A204.1 (cell line): ENCODE measurements at regions not wholly inside any gene's neighbourhood (a gene's known extent, or its start where the extent isn't known, plus 50 kb on each side); places are given as distances from the start of the nearest gene placed in this dataset.
"Not testable (repeated sequence)": the region's sequence is repeated elsewhere in the genome, so short reads cannot be mapped to it uniquely, and the experiment has no call there.

Source experiments
- FAIRE-seq: peaks from 2 replicates; lab custom pipeline; 2012; peaks lifted over from hg19 to GRCh38; lab: Jason Lieb, UNC

DNA sequence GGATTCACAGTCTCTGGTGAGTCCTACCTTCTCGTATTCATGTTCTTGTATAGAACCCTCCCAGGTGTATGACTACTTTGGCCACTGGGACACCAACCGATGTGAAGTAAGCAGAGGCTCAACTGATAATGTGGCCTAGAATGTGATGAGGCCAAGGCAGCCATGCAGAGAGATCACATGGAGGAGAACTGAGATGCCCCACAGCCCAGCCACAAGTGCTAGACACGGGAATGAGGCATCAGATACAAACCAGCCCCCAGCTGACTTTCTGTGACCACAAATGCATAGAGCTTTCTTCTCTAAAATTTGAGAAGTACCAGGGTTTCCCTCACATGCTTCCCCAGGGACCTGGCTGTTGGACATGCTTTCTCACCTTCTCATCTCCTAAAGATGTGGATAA lies 375.7 kb downstream of the CCSER2 start:
- FAIRE-seq = no peak

- no peak for FAIRE-seq
These were observed 378.0 kb downstream of the CCSER2 start for GRCh38 chr10:84706431-84706830.

- no peak for FAIRE-seq
These were observed 378.5 kb downstream of the CCSER2 start for GRCh38 chr10:84706875-84707274.

- FAIRE-seq = no peak
These were observed 387.5 kb downstream of the CCSER2 start for GRCh38 chr10:84715911-84716310.

DNA sequence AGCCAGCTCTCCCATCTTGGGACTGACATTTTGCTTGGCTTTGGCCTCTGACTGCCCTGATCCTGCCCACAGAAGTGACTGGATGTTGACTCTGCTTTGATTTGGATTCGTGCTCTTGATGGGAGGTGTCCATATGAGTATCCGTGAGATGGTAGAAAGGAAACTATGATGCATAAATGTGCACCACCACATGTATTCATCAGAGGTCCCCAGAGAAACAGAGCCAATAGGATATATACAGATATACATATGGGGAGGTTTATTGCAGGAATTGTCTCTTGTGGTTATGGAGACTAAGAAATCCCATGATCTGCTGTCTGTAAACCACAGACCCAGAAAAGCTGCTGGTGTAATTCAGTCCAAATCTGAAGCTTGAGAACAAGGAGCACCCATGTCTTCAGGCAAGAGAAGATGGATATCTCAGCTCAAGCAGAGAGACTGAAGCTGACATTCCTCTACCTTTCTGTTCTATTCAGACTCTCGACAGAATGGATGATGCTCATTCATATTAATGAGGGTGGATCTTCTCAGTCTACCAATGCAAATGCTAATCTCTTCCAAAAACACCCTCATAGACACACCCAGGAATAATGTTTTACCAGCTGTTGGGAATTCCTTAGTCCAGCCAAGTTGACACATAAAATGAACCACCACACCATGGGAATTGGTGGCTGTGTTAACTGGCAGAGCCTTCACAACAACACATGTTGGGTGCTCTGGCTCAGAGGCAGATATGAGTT lies 390.7 kb downstream of the CCSER2 start:
- FAIRE-seq = no peak

GRCh38 chr10:84719687-84720086 lies 391.3 kb downstream of the CCSER2 start:
- no peak for FAIRE-seq

DNA sequence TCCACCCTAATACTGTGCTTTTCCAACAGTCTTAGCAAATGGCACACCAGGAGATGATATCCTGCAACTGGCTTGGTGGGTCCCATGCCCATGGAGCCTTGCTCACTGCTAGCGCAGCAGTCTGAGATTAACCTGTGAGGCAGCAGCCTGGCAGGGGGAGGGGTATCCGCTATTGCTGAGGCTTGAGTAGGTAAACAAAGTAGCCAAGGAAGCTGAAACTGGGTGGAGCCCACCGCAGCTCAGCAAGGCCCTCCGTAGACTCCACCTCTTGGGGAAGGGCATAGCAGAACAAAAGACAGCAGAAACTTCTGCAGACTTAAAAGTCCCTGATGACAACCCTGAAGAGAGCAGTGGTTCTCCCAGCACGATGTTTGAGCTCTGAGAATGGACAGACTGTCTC lies 399.0 kb downstream of the CCSER2 start:
- FAIRE-seq = no peak

DNA sequence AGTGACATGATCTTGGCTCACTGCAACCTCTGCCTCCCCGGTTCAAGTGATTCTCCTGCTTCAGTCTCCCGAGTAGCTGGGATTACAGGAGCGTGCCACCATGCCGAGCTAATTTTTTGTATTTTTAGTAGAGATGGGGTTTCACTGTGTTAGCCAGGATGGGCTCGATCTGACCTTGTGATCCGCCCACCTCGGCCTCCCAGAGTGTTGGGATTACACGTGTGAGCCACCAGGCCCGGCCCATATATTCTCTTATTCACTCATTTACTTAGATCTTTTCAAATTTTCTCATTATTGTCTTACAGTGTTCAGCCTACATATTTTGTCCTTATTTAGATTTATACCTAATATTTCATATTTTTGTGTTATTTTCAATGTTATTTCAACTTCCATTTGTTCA lies 410.7 kb downstream of the CCSER2 start:
- FAIRE-seq = not testable (repeated sequence)

- FAIRE-seq = no peak
These were observed 411.3 kb downstream of the CCSER2 start for GRCh38 chr10:84739641-84740040.

- no peak for FAIRE-seq
These were observed 415.1 kb downstream of the CCSER2 start for GRCh38 chr10:84743483-84743882.

DNA sequence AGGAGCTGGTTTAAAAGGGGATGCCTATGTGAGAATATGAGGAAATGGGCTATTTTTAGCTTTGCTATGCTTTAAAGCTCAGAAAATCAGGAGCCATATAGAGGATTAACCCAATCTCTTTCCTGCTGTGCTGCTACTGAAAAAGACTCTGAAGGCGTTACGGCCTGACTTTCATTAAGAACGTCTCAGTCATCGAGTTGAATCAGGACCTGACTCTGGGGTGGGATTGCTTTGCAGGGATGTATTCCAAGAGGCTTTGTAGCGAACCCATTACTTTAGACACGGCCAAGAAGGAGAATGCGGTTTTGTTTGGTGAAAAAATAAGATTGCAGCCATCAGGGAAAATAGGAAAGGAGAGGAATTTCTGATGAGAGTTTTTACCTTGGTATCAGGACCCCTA lies 426.9 kb downstream of the CCSER2 start:
- FAIRE-seq = no peak

- not testable (repeated sequence) for FAIRE-seq
These were observed 428.3 kb downstream of the CCSER2 start for GRCh38 chr10:84756653-84757052.

DNA sequence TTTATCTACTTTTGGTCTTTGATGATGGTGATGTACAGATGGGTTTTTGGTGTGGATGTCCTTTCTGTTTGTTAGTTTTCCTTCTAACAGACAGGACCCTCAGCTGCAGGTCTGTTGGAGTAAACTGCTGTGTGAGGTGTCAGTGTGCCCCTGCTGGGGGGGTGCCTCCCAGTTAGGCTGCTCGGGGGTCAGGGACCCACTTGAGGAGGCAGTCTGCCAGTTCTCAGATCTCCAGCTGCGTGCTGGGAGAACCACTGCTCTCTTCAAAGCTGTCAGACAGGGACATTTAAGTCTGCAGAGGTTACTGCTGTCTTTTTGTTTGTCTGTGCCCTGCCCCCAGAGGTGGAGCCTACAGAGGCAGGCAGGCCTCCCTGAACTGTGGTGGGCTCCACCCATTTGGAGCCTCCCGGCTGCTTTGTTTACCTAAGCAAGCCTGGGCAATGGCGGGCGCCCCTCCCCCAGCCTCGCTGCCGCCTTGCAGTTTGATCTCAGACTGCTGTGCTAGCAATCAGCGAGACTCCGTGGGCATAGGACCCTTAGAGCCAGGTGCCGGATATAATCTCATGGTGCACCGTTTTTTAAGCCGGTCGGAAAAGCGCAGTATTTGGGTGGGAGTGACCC lies 433.7 kb downstream of the CCSER2 start:
- FAIRE-seq = not testable (repeated sequence)

- FAIRE-seq = no peak
These were observed 434.5 kb downstream of the CCSER2 start for GRCh38 chr10:84762754-84763394.

- no peak for FAIRE-seq
These were observed 435.6 kb downstream of the CCSER2 start for GRCh38 chr10:84763965-84764364.

GRCh38 chr10:84765086-84765485 lies 436.7 kb downstream of the CCSER2 start:
- FAIRE-seq = no peak

GRCh38 chr10:84765656-84766055 lies 437.3 kb downstream of the CCSER2 start:
- no peak for FAIRE-seq

DNA sequence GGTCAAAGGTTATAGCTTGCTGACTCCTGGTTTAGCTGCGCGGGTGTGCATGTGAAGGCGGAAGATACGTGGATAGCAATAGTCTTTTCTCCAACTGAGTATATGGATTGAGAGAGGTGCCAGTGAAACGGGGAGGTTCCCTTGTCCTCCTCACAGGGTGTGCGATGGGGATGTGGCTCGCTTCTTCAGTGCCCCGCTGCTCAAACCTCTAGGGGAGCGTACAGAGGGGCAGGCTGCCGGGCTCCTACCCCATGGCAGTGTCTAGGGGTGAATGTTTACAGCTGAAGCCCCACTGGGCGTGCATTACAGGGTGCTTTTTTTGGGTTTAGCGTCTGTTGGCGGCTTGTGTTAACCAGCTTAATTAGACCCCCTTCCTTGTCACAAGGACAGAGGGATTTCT lies 438.5 kb downstream of the CCSER2 start:
- no peak for FAIRE-seq

- FAIRE-seq = no peak
These were observed 439.7 kb downstream of the CCSER2 start for GRCh38 chr10:84768132-84768531.

GRCh38 chr10:84770824-84771223 lies 442.4 kb downstream of the CCSER2 start:
- no peak for FAIRE-seq

DNA sequence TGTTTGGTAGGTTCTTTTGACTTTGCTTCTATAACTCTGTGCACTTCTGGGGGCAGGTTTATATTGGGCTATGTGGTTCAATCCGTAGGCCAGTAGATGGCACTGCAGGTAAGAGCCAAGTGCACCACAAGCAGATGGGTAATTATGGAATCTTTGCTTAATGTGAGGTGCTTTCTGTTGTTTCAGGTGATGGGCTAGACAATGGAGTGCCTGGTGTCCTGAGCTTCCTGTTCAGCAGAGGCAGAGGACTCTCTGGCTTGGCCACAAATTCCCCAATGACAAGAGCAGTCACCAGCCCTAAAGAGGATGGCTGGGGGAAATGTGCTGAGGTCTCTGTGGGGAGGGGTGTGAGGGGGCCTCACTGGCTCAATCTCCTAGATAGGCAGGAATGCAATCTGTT lies 455.0 kb downstream of the CCSER2 start:
- FAIRE-seq = no peak

DNA sequence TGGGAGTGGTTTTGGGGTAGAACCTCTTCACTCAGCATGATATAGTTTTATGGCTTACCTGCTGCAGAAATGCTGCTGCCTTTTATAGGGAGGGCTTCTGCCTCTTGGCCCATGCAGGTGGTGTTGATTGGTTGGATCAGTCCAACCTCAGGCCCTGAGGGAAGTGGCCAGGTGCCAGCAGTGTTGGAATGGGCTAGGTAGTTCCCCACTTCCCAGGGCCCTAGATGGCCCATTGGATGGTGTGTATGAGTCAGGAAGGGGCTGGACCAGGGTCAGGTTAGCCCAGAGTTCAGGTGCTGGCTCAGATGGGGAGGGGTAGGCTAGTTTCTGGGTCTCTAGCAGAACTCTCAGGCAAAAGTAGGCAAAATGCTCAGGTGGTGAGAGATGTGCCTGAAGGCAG lies 455.5 kb downstream of the CCSER2 start:
- no peak for FAIRE-seq

GRCh38 chr10:84784749-84785148 lies 456.4 kb downstream of the CCSER2 start:
- FAIRE-seq = no peak

- no peak for FAIRE-seq
These were observed 460.6 kb downstream of the CCSER2 start for GRCh38 chr10:84789026-84789425.
